ENCODE measurements at regions not wholly inside any gene's neighbourhood (a gene's known extent, or its start where the extent isn't known, plus 50 kb on each side); places are given as distances from the start of the nearest gene placed in this dataset.

DNA sequence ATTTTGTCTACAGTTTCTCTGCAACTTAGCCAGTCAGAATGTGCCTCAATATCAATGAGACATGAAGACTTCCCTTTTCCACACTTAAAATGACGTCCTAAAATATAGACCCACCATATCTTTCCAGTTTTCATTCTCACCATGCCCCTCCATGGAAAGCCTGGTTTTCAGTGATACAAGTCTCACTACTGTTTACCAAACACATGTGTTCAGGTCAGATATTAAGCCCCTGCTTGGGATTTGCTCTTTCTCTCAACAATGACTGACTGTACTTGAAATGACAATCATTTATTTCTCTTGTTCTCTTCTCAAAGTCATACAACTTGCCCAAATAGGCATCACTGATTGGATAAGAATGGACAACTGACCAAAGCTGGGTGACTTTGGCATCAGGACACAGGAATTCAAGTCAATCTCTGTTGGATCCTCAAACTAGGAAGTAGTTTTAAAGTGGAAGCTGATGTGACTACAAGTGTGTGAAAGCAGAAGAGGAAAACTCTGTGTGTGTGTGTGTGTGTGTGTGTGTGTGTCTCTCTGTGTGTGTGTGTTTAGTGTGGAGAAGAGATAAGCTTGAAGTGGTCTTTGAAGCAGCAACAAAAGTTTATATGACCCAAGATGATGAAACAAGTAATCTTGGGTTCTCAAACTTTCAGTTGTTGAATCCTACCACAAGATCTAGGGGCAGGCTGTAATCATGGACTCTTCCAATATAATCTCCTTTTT lies 217.4 kb upstream of the FGF13 start:
- TF ChIP-seq, protein P1, sequence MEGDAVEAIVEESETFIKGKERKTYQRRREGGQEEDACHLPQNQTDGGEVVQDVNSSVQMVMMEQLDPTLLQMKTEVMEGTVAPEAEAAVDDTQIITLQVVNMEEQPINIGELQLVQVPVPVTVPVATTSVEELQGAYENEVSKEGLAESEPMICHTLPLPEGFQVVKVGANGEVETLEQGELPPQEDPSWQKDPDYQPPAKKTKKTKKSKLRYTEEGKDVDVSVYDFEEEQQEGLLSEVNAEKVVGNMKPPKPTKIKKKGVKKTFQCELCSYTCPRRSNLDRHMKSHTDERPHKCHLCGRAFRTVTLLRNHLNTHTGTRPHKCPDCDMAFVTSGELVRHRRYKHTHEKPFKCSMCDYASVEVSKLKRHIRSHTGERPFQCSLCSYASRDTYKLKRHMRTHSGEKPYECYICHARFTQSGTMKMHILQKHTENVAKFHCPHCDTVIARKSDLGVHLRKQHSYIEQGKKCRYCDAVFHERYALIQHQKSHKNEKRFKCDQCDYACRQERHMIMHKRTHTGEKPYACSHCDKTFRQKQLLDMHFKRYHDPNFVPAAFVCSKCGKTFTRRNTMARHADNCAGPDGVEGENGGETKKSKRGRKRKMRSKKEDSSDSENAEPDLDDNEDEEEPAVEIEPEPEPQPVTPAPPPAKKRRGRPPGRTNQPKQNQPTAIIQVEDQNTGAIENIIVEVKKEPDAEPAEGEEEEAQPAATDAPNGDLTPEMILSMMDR (IDR thresholded peaks at IDR 0.05): no peak
- no peak for TF ChIP-seq POLR2A (IDR thresholded peaks at IDR 0.05)
